8988T (cell line): ENCODE measurements at regions not wholly inside any gene's neighbourhood (a gene's known extent, or its start where the extent isn't known, plus 50 kb on each side); places are given as distances from the start of the nearest gene placed in this dataset.

Experiments used
- DNase-seq: peaks from one replicate; pipeline ENCODE4 v3.0.0; 2011

GRCh38 chr2:240349133-240350005 lies 86.1 kb upstream of the GPC1 start:
- DNase-seq, result no peak

GRCh38 chr2:240350006-240350355 lies 85.5 kb upstream of the GPC1 start:
- no peak for DNase-seq

- DNase-seq, result no peak
Measured at GRCh38 chr2:240350696-240351087, 84.8 kb upstream of the GPC1 start.

GRCh38 chr2:240351088-240351741 lies 84.2 kb upstream of the GPC1 start:
- no peak for DNase-seq

GRCh38 chr2:240351826-240352426 lies 83.5 kb upstream of the GPC1 start:
- no peak for DNase-seq

GRCh38 chr2:240353086-240353798 lies 82.2 kb upstream of the GPC1 start:
- DNase-seq, result no peak

GRCh38 chr2:240353944-240354343 lies 81.5 kb upstream of the GPC1 start:
- DNase-seq, result no peak

- DNase-seq, result no peak
Measured at GRCh38 chr2:240355001-240355891, 80.2 kb upstream of the GPC1 start.

GRCh38 chr2:240355962-240356361 lies 79.5 kb upstream of the GPC1 start:
- DNase-seq, result no peak

- DNase-seq, result no peak
Measured at GRCh38 chr2:240356700-240357640, 78.5 kb upstream of the GPC1 start.

- DNase-seq, result no peak
Measured at GRCh38 chr2:240357641-240358012, 77.8 kb upstream of the GPC1 start.

- no peak for DNase-seq
Measured at GRCh38 chr2:240358080-240358479, 77.4 kb upstream of the GPC1 start.

GRCh38 chr2:240358821-240359397 lies 76.6 kb upstream of the GPC1 start:
- no peak for DNase-seq

- DNase-seq, result no peak
Measured at GRCh38 chr2:240359695-240360094, 75.8 kb upstream of the GPC1 start.

GRCh38 chr2:240360645-240361475 lies 74.6 kb upstream of the GPC1 start:
- no peak for DNase-seq

GRCh38 chr2:240362216-240362755 lies 73.2 kb upstream of the GPC1 start:
- no peak for DNase-seq

- DNase-seq, result no peak
Measured at GRCh38 chr2:240362826-240363745, 72.4 kb upstream of the GPC1 start.
